ENCODE measurements at regions not wholly inside any gene's neighbourhood (a gene's known extent, or its start where the extent isn't known, plus 50 kb on each side); places are given as distances from the start of the nearest gene placed in this dataset.

- Histone ChIP-seq H4K8ac (replicated peaks; ENCODE audit: insufficient read length, low read depth, low read length) (no peak overlapping the region), H3K23me2 (ENCODE audit: insufficient read length, low read depth, low read length, poor library complexity, severe bottlenecking) (no peaks in the 10 kb centered on the region), H3K9ac (ENCODE audit: extremely low read depth, insufficient read length, low read length) (no peak overlapping the region), H2AK5ac (ENCODE audit: insufficient read length, low read length) (no peak overlapping the region), H3T11ph (ENCODE audit: low read length) (no peak overlapping the region), H3K27ac (ENCODE audit: insufficient read length, low read depth, low read length) (no peak overlapping the region), H4K20me1 (ENCODE audit: control insufficient read depth, insufficient read depth, insufficient read length) (no peaks in the 10 kb centered on the region), H3K27me3 (ENCODE audit: insufficient read depth, low read length) (no peaks in the 10 kb centered on the region), H3K14ac (ENCODE audit: insufficient read depth, low read length) (no peak overlapping the region), H3K79me2 (ENCODE audit: insufficient read depth, low read length) (no peaks in the 10 kb centered on the region), H3K4ac (ENCODE audit: low read depth, low read length) (no peak overlapping the region), H3K18ac (ENCODE audit: insufficient read length, low read depth, low read length) (no peak overlapping the region), H2BK15ac (ENCODE audit: low read depth, low read length) (no peak overlapping the region), H2BK12ac (ENCODE audit: insufficient read length, low read depth, low read length) (no peak overlapping the region), H4K91ac (ENCODE audit: insufficient read length, low read depth, low read length) (no peak overlapping the region), H2BK120ac (ENCODE audit: low read depth, low read length, poor library complexity, severe bottlenecking) (no peak overlapping the region), H3K56ac (ENCODE audit: insufficient read length, low read depth, low read length) (no peak overlapping the region), H4K5ac (ENCODE audit: insufficient read length, low read depth, low read length) (no peak overlapping the region), H2BK5ac (ENCODE audit: insufficient read length, low read length) (no peak overlapping the region), H3K4me1 (ENCODE audit: insufficient read depth, low read length) (peaks cover 2% of the 10 kb centered on the region; the same call in 1 of the 2 replicates), H3K4me2 (ENCODE audit: insufficient read depth, insufficient read length, low read length) (no peak overlapping the region), H3K23ac (ENCODE audit: insufficient read length, low read depth, low read length) (no peak overlapping the region), H2BK20ac (ENCODE audit: low read depth, low read length, poor library complexity, severe bottlenecking) (no peak overlapping the region), H3K9me3 (ENCODE audit: control insufficient read depth, low read depth, low read length) (no peaks in the 10 kb centered on the region), H3K79me1 (ENCODE audit: insufficient read depth, low read depth, low read length, poor library complexity, severe bottlenecking) (no peaks in the 10 kb centered on the region), H2AFZ (ENCODE audit: low read length) (no peak overlapping the region)
- no peak for DNase-seq
- H3K9me3 Mint-ChIP-seq, result peaks cover 12 to 22% of the 10 kb centered on the region in 2 experiments; a peak in 4 of 5 replicates
- H3K4me1 Mint-ChIP-seq, result peaks cover 23 to 30% of the 10 kb centered on the region in 2 experiments
- no peaks in the 10 kb centered on the region for H3K27me3 Mint-ChIP-seq (ENCODE audit: low read depth)
- no peak overlapping the region for H3K27ac Mint-ChIP-seq
- TF ChIP-seq CTCF (conservative IDR thresholded peaks at IDR 0.05), result no peak
- H3K4me3 Mint-ChIP-seq, result no peak overlapping the region
- peaks cover 8 to 20% (median 15%) of the 10 kb centered on the region in 3 experiments; a peak in 6 of 7 replicates for H3K36me3 Mint-ChIP-seq (ENCODE audit: insufficient read depth in 1 of 3, low read depth in 3 of 3)
These were observed 153.7 kb downstream of the CYB561 start for GRCh38 chr17:63292421-63292820.
